Stomach (tissue), 8 donors: ENCODE measurements at regions not wholly inside any gene's neighbourhood (a gene's known extent, or its start where the extent isn't known, plus 50 kb on each side); places are given as distances from the start of the nearest gene placed in this dataset.

Experiments used
- DNase-seq, 2 donors: peaks; one replicate each; pipeline versions ENCODE4 v3.0.0 to v3.0.0-alpha.2; 2013 to 2019
- H3K27ac ChIP-seq, 5 donors: fragments of 200-600 bp in 4 of 5; sonication (generic) in 4 of 5; one replicate each; pipeline ENCODE4 v1.5.1; 2013 to 2019; ENCODE audit warnings: mild to moderate bottlenecking in 1 of 5, moderate library complexity in 1 of 5
- H3K27me3 ChIP-seq, 3 donors: fragments of 200-600 bp; sonication (generic); one replicate each; pipeline ENCODE4 v1.5.1; 2017 to 2019; ENCODE audit warnings: mixed run types in 1 of 3
- H3K36me3 ChIP-seq, 4 donors: fragments of 200-600 bp; sonication (generic); 1 replicate in 3 of 4; 2 replicates in 1 of 4; pipeline ENCODE4 v1.5.1; 2016 to 2019
- H3K4me1 ChIP-seq, 4 donors: fragments of 200-600 bp; sonication (generic); one replicate each; pipeline ENCODE4 v1.5.1; 2016 to 2019
- H3K4me3 ChIP-seq, 4 donors: fragments of 200-600 bp; sonication (generic) in 3 of 4; one replicate each; pipeline ENCODE4 v1.5.1; 2016 to 2019; ENCODE audit warnings: mild to moderate bottlenecking in 1 of 4
- H3K9me3 ChIP-seq, 4 donors: fragments of 200-600 bp; sonication (generic); one replicate each; pipeline ENCODE4 v1.5.1; 2016 to 2019
- CTCF ChIP-seq, 7 experiments: fragments of 450-650 bp in 4 of 7; fragments of 200-600 bp in 3 of 7; sonication (generic) in 3 of 7; IDR thresholded peaks; one replicate each; pipeline ENCODE4 v1.5.1; 2016 to 2019; ENCODE audit warnings: antibody characterized with exemption in 7 of 7, control low read depth in 2 of 7, mild to moderate bottlenecking in 1 of 7
- EP300 ChIP-seq: sonication (generic); formaldehyde crosslinking; IDR thresholded peaks from one replicate; pipeline ENCODE4 v1.6.1; 2017; ENCODE audit warnings: antibody characterized with exemption
- POLR2A ChIP-seq, 4 donors: fragments of 450-650 bp; IDR thresholded peaks; one replicate each; pipeline ENCODE4 v1.6.1; 2016; ENCODE audit warnings: antibody characterized with exemption in 4 of 4, control low read depth in 2 of 4, mild to moderate bottlenecking in 1 of 4, moderate library complexity in 1 of 4
- POLR2AphosphoS5 ChIP-seq, 3 donors: sonication (generic); formaldehyde crosslinking; IDR thresholded peaks; one replicate each; pipeline ENCODE4 v1.6.1; 2016; ENCODE audit warnings: antibody characterized with exemption in 3 of 3
- WGBS, 5 donors: extraction: QIAGEN DNeasy Blood & Tissue Kit in 3 of 5; methylation state at CpG; one replicate each; pipeline versions ENCODE4 v1.1.5 to v1.1.7; 2013 to 2018; 5-methylcytosine and 5-hydroxymethylcytosine counted together
- intact Hi-C: fragments of 100-400 bp; cut with DNase I; formaldehyde crosslinking; loops from one replicate; pipeline ENCODE4 v1.15.1; 2023; ENCODE audit warnings: low total_unique reads
- donor health status: healthy with polysubstance abuse.
- donor health status: Bipolar disorder and iron deficiency.
- donor health status: healthy.

DNA sequence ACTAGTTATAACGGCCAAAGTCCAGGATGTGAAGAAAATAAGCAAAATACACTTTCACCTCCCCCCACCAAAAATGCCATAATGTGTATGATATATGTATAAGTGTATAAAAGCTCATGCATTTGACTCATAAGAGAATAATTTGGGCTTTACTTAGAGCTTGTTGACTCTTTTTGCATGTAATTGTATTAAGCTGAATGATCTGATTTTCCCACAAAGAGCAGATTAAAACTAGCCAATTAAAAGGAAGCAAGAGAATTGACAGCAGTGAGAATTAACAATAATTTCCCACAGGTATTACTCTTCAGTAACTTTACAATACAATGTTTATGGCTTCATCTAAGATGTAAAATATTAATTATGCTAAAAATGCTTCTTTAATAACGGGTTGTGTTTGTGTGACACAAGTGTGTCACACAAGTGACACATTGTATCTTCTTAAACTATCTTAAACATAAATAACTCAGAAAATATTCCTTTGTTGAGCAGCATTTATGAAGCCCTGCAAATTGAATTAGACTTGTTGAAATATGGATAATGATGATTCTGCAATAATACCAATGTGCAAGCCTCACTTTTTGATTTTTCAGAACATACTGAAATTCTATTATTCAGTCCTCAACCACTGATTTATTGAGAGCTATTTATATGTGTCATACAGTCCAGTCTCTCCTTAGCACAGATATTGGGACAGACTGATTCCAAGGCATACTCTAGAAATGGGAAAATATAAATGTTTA lies 134.5 kb downstream of the SLIT2 start:
- WGBS, 5 donors = 56 to 75% (median 66%) methylated on average over 2 of the region's 2 CpGs

DNA sequence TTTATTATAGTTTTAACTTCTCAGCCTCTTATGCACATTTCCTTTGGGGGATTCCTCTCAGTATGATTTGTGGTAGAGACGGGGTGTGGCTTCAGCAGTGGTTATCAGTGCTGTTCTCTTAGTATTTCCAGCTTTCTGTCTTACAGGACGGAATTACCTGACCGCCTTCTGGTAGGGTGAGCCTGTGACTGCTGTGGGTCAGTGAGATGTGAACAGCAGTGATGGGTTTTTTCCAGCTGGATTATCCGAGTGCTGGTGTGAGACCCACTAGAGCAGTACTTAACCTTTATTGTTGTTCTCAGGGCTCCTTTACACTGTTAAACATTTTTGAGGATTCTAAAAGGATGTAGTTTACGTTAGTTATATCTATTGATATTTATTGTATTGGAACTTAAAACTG lies 135.2 kb downstream of the SLIT2 start:
- TF ChIP-seq POLR2A (IDR thresholded peaks at IDR 0.05) (no peak), POLR2AphosphoS5 (IDR thresholded peaks at IDR 0.05) (no peak), CTCF (IDR thresholded peaks at IDR 0.05) (no peak), EP300 (no peak)
- H3K9me3 ChIP-seq = no peaks in the 10 kb centered on the region
- no peaks in the 10 kb centered on the region for H3K4me1 ChIP-seq
- intact Hi-C loops = no loop called here
- no peaks in the 10 kb centered on the region for H3K27me3 ChIP-seq
- H3K27ac ChIP-seq = no peak overlapping the region
- DNase-seq = no peak
- WGBS, 5 donors = 79 to 84% (median 82%) methylated on average over 5 of the region's 5 CpGs
- H3K36me3 ChIP-seq = no peaks in the 10 kb centered on the region
- no peak overlapping the region for H3K4me3 ChIP-seq

More for the DNA sequence above, 134.5 kb downstream of the SLIT2 start:
- no peak for DNase-seq
- no peaks in the 10 kb centered on the region for H3K9me3 ChIP-seq
- intact Hi-C loops = no loop called here
- no peak overlapping the region for H3K4me3 ChIP-seq
- TF ChIP-seq POLR2A (IDR thresholded peaks at IDR 0.05) = no peak
- no peak for TF ChIP-seq POLR2AphosphoS5 (IDR thresholded peaks at IDR 0.05)
- no peak for TF ChIP-seq EP300
- TF ChIP-seq CTCF (IDR thresholded peaks at IDR 0.05) = no peak
- H3K27ac ChIP-seq = no peak overlapping the region
- H3K36me3 ChIP-seq = no peaks in the 10 kb centered on the region
- no peaks in the 10 kb centered on the region for H3K27me3 ChIP-seq
- no peaks in the 10 kb centered on the region for H3K4me1 ChIP-seq

GRCh38 chr4:20391198-20391597 lies 139.5 kb downstream of the SLIT2 start:
- Histone ChIP-seq H3K27me3 (no peaks in the 10 kb centered on the region), H3K9me3 (no peaks in the 10 kb centered on the region), H3K36me3 (no peaks in the 10 kb centered on the region), H3K4me1 (no peaks in the 10 kb centered on the region), H3K27ac (no peak overlapping the region), H3K4me3 (no peak overlapping the region)
- 14 to 48% (median 29%) methylated on average over 1 of the region's 1 CpG for WGBS, 5 donors
- DNase-seq = no peak
- intact Hi-C loops = no loop called here
- TF ChIP-seq CTCF (IDR thresholded peaks at IDR 0.05) (no peak), POLR2A (IDR thresholded peaks at IDR 0.05) (no peak), POLR2AphosphoS5 (IDR thresholded peaks at IDR 0.05) (no peak), EP300 (no peak)

DNA sequence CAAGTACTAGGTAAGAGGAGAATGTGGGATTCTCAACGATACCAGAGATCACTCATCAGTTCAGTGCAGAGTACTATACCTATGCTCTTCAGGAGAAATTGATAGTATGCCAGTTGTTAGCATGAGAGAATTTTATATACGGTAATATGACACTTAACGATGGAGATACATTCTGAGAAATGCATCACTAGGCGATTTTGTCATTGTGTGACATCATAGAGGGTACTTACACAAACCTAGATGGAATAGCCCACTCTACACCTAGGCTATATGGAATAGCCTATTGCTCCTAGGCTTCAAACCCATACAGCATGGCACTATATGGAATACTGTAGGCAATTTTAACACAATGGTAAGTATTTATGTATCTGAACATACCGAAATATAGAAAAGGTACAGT lies 140.2 kb downstream of the SLIT2 start:
- Histone ChIP-seq H3K4me3 (no peak overlapping the region), H3K27me3 (no peaks in the 10 kb centered on the region), H3K9me3 (no peaks in the 10 kb centered on the region), H3K4me1 (no peaks in the 10 kb centered on the region), H3K36me3 (no peaks in the 10 kb centered on the region), H3K27ac (no peak overlapping the region)
- 81 to 87% (median 84%) methylated on average over 5 of the region's 5 CpGs for WGBS, 5 donors
- intact Hi-C loops = no loop called here
- TF ChIP-seq CTCF (IDR thresholded peaks at IDR 0.05) = no peak
- TF ChIP-seq EP300 = no peak
- no peak for TF ChIP-seq POLR2A (IDR thresholded peaks at IDR 0.05)
- no peak for TF ChIP-seq POLR2AphosphoS5 (IDR thresholded peaks at IDR 0.05)
- DNase-seq = no peak
